Stimulated activated CD4-positive, alpha-beta T cell treated with anti-CD3 and anti-CD28 coated beads, Interleukin-1b, Interleukin-23, amount 100 ng/mL, for 24 hours (primary cell): ENCODE measurements at regions not wholly inside any gene's neighbourhood (a gene's known extent, or its start where the extent isn't known, plus 50 kb on each side); places are given as distances from the start of the nearest gene placed in this dataset.
A peak's percentile ranks its signal among the peaks of the same experiment; 100 is the strongest.
"Not testable (repeated sequence)": the region's sequence is repeated elsewhere in the genome, so short reads cannot be mapped to it uniquely, and the experiment has no call there.

ENCODE experiments used
- DNase-seq, 4 experiments: peaks; one replicate each; pipeline ENCODE4 v3.0.0-alpha.2; 2020; ENCODE audit warnings: low read depth in 4 of 4, low spot score in 1 of 4

- no peak for DNase-seq
Observed at GRCh38 chr5:69007163-69007562, 86.7 kb upstream of the SLC30A5 start.

- peak; percentile 37 to 53 (median 44) for DNase-seq
Observed at GRCh38 chr5:69007726-69008368, 86.0 kb upstream of the SLC30A5 start.

- DNase-seq = no peak
Observed at GRCh38 chr5:69010476-69010875, 83.3 kb upstream of the SLC30A5 start.

GRCh38 chr5:69011910-69012309, 81.9 kb upstream of the SLC30A5 start:
- no peak for DNase-seq

- no peak for DNase-seq
Observed at GRCh38 chr5:69013481-69013880, 80.3 kb upstream of the SLC30A5 start.

- not testable (repeated sequence) for DNase-seq
Observed at GRCh38 chr5:69014007-69014406, 79.8 kb upstream of the SLC30A5 start.

GRCh38 chr5:69019668-69020375, 74.0 kb upstream of the SLC30A5 start:
- DNase-seq = no peak

GRCh38 chr5:69024241-69024651, 69.6 kb upstream of the SLC30A5 start:
- DNase-seq = no peak

GRCh38 chr5:69029292-69029691, 64.5 kb upstream of the SLC30A5 start:
- DNase-seq = no peak

GRCh38 chr5:69030358-69031062, 63.3 kb upstream of the SLC30A5 start:
- DNase-seq = no peak

- no peak for DNase-seq
Observed at GRCh38 chr5:69032009-69032408, 61.8 kb upstream of the SLC30A5 start.

GRCh38 chr5:69033690-69034089, 60.1 kb upstream of the SLC30A5 start:
- DNase-seq = no peak

GRCh38 chr5:69034898-69035297, 58.9 kb upstream of the SLC30A5 start:
- DNase-seq = no peak

GRCh38 chr5:69035665-69036064, 58.1 kb upstream of the SLC30A5 start:
- no peak for DNase-seq

GRCh38 chr5:69038539-69038938, 55.3 kb upstream of the SLC30A5 start:
- no peak for DNase-seq

- no peak for DNase-seq
Observed at GRCh38 chr5:69039829-69040228, 54.0 kb upstream of the SLC30A5 start.

- DNase-seq = no peak
Observed at GRCh38 chr5:69042500-69042899, 51.3 kb upstream of the SLC30A5 start.

- peak; percentile 53 to 73 (median 68) for DNase-seq
Observed at GRCh38 chr5:69042915-69043654, 50.7 kb upstream of the SLC30A5 start.

GRCh38 chr5:69043655-69043996, 50.2 kb upstream of the SLC30A5 start:
- no peak for DNase-seq
